ENCODE measurements at regions not wholly inside any gene's neighbourhood (a gene's known extent, or its start where the extent isn't known, plus 50 kb on each side); places are given as distances from the start of the nearest gene placed in this dataset.

DNA sequence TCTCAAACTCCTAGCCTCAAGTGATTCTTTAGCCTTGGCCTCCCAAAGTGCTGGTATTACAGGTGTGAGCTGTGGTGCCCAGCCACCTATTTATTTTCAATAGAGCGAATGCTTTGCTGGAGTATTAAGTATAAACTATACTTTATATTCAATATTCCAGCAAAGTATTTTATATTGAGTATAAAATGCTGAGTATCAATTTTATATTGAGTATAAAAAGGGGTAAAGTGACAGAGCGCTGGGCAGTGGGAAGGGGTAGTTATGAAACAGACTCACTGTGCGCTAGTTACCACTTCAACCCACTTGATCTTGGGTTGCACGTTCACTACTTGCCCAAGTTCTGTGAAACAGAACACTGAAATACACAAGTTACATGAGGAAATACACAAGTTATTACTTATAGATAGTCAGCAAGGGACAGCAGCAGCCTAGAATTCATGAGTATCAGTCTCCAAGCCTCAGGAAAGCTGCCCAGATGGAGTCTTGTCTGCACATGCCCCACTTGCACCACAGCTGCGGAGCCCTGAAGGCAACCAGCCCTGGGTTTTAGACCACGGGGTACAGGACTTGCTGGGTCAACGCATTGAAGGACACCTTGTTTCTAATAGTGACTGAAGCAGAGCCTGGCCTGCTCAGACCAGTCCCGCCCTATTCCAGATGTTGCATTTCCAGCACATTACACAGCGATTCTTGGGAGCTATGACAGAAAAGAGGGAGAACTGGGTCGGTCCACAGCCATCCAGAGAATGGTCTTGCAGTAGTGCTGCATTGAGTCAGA lies 51.6 kb upstream of the SYT13 start:
- no peak for DNase-seq (ENCODE audit: low read depth, low spot score)
- Histone ChIP-seq H3K36me3 (ENCODE audit: control insufficient read depth in 2 of 2, extremely low read depth in 1 of 2, insufficient read depth in 2 of 2, low read length in 2 of 2) (no peaks in the 10 kb centered on the region), H3K4me2 (ENCODE audit: insufficient read depth, low read length) (no peak overlapping the region), H4K20me1 (replicated peaks; ENCODE audit: control insufficient read depth, extremely low read depth, insufficient read depth, low read length) (no peaks in the 10 kb centered on the region), H3K27me3 (ENCODE audit: control insufficient read depth in 2 of 2, insufficient read depth in 2 of 2, low read length in 2 of 2) (peaks cover 2 to 4% of the 10 kb centered on the region in 2 experiments), H3K4me1 (ENCODE audit: control insufficient read depth, extremely low read depth, insufficient read depth, low read length) (peaks cover 7% of the 10 kb centered on the region), H3K9me3 (replicated peaks; ENCODE audit: control insufficient read depth, insufficient read depth, low read length) (no peaks in the 10 kb centered on the region), H3K9ac (replicated peaks; ENCODE audit: extremely low read depth, insufficient read depth, low read length) (no peak overlapping the region), H3K9me1 (replicated peaks; ENCODE audit: control insufficient read depth, extremely low read depth, insufficient read depth, low read length) (no peaks in the 10 kb centered on the region), H3K27ac (ENCODE audit: insufficient read depth, low read depth, low read length) (no peak overlapping the region), H2AFZ (ENCODE audit: low read depth, low read length) (no peak overlapping the region), H3K4me3 (replicated peaks in 1 of 3; ENCODE audit: insufficient read depth in 1 of 3, low read depth in 1 of 3, low read length in 3 of 3) (no peak overlapping the region), H3K79me2 (ENCODE audit: control insufficient read depth, insufficient read depth, low read length) (no peaks in the 10 kb centered on the region)
- CTCF ChIA-PET: interaction anchor here (1.2 to 9.8 kb wide), 4 partner anchors 47 to 434 kb away, joined by 3 to 195 read pairs (median 6); no protein-coding TSS in a partner anchor
- no TSS peak for BruUV-seq (replicated peaks)
- intact Hi-C loops (cut with micrococcal nuclease) (no loop called here), dilution Hi-C loops (cut with MboI; ENCODE audit: extremely low pct_ligation_motif_present, low sequenced_read_pairs) (no loop called here)
- TF ChIP-seq POLR2A (IDR thresholded peaks at IDR 0.05; ENCODE audit: low read depth, low read length): no peak
- no peak for TF ChIP-seq POLR2AphosphoS5 (IDR thresholded peaks at IDR 0.05; ENCODE audit: insufficient read depth, low read depth, low read length)
- TF ChIP-seq MYC (IDR thresholded peaks at IDR 0.05; ENCODE audit: low read depth, low read length): no peak
- no peak for TF ChIP-seq FOS (IDR thresholded peaks at IDR 0.05; ENCODE audit: borderline replicate concordance, insufficient read depth, low read length)
- TF ChIP-seq, protein P1, sequence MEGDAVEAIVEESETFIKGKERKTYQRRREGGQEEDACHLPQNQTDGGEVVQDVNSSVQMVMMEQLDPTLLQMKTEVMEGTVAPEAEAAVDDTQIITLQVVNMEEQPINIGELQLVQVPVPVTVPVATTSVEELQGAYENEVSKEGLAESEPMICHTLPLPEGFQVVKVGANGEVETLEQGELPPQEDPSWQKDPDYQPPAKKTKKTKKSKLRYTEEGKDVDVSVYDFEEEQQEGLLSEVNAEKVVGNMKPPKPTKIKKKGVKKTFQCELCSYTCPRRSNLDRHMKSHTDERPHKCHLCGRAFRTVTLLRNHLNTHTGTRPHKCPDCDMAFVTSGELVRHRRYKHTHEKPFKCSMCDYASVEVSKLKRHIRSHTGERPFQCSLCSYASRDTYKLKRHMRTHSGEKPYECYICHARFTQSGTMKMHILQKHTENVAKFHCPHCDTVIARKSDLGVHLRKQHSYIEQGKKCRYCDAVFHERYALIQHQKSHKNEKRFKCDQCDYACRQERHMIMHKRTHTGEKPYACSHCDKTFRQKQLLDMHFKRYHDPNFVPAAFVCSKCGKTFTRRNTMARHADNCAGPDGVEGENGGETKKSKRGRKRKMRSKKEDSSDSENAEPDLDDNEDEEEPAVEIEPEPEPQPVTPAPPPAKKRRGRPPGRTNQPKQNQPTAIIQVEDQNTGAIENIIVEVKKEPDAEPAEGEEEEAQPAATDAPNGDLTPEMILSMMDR (IDR thresholded peaks at IDR 0.05; ENCODE audit: extremely low read depth in 1 of 2, insufficient read depth in 1 of 2, low read depth in 1 of 2, low read length in 2 of 2): no peak
- TF ChIP-seq, protein P2, sequence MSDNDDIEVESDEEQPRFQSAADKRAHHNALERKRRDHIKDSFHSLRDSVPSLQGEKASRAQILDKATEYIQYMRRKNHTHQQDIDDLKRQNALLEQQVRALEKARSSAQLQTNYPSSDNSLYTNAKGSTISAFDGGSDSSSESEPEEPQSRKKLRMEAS (IDR thresholded peaks at IDR 0.05; ENCODE audit: insufficient read depth, insufficient read length): no peak
- no peak for TF ChIP-seq JUN (IDR thresholded peaks at IDR 0.05; ENCODE audit: borderline replicate concordance, insufficient read depth, insufficient read length, low read depth)
- no peak for TF ChIP-seq EZH2 (IDR thresholded peaks at IDR 0.05; ENCODE audit: borderline replicate concordance, low read depth, low read length, severe bottlenecking)
- TF ChIP-seq GATA2 (IDR thresholded peaks at IDR 0.05; ENCODE audit: insufficient read depth, insufficient read length, low read depth, low read length): no peak
- FAIRE-seq: no peak
- POLR2A ChIA-PET: no interaction called here

Measured in endothelial cell of umbilical vein (primary cell).